ENCODE measurements at regions not wholly inside any gene's neighbourhood (a gene's known extent, or its start where the extent isn't known, plus 50 kb on each side); places are given as distances from the start of the nearest gene placed in this dataset.
"Not testable (repeated sequence)": the region's sequence is repeated elsewhere in the genome, so short reads cannot be mapped to it uniquely, and the experiment has no call there.

DNA sequence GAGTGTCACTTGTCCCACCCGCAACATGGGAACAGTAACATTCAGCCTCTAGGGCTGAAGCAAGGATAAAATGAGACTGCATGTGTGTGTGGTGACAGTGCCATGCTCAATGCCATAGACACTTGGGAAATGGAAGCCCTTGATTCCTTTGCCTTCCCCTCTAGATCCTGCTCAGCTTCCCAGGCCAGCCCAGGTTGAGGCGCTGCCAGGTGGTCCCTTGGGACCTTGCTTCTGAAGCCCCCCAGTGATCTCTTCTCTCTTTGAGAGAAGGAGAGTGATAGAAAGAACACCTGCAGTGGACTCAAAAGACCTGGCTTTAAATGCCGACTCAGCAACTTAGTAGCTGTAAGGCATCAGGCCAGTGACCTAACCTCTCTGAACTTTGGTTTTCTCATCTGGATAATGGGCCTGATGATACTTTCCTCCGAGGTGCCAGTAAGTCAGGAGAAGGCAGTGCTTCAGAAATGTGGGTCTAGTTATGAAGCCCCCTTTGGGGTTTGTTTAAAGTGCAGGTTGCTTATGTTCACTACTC, 144.5 kb downstream of the RPLP1 start:
- DNase-seq (ENCODE audit: extremely low read depth in 1 of 2, low read depth in 1 of 2), result no peak

DNA sequence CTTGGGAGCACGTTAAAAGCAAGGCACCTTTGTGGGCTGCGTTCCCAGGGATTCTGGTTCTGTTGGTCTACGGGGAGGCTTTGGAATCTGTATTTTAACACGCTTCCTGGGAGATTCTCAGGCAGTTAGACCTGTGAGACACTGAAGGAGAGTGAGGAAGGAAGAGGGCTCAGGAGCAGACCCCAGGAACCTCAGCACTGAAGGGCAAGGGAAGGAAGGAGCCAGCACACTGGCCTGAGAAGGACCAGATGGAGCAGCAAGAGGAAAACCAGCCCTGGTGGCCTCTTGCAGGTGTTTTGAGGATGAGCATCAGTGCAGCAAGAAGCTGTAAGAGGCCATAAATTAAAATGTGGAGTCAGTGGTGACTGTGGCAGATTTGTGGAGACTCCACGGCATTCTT, 146.7 kb downstream of the RPLP1 start:
- no peak for DNase-seq (ENCODE audit: extremely low read depth in 1 of 2, low read depth in 1 of 2)

DNA sequence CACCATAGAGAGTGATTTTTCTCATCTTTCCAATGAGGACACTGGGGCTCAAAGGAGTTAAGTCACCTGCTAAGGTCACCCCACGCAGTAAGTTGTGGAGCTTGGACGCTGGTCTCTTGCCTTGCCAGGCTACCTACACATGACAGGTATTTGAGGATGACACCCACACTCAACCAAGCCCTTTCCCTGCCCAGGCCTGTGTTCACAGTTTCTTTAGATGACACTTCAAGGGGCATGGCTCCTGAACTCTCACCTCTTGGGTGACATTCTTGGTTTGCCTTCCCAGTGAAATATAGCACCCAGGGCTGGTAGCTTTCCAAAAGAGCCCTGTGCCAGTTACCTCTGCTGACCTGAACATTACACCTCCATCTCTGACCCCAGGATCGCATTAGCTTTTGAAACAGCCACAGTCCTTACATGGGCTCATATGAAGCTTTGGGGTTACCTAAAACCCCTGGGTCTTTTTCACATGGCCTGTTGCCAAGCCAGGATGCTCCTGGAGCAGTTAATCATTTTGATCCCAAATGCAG, 148.0 kb downstream of the RPLP1 start:
- no peak for DNase-seq (ENCODE audit: extremely low read depth in 1 of 2, low read depth in 1 of 2)

DNA sequence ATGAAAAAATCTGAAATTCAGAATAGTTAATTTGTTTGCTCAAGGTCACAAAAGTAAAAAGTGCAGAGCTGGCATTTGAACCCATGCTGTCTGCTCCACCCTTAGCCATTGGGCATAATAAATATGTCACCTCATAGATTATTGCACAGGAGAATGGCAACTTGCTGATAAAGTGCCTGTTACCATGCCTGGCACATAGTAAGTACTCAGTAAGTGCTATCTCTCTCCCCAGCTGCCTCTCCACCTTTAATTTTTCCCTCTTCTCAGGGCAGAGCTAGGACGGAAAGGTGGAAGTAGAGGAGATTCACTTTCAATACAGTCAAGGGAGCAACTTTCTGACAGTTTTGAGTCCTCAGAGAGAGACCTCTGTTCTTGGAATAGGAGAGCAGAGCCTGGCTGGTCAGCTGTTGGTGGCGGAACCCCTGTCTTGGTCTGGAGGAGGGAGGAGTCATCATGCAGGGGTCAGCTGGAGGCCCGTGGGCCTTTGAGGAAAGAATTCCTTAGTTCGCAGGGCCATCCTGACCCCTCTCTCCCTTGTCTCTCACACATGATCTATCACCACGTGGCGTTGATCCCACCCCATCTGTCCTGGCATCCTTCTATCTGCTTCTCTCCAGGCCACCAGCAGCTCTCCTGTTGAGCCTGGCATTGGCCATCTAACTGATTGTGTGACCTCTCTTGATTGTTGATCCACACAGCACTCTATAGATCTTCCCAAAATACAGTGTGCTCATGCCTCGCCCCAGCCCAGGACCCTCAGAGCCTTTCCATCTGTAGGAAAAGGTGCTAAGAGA, 149.3 kb downstream of the RPLP1 start:
- DNase-seq (ENCODE audit: extremely low read depth in 1 of 2, low read depth in 1 of 2), result no peak

DNA sequence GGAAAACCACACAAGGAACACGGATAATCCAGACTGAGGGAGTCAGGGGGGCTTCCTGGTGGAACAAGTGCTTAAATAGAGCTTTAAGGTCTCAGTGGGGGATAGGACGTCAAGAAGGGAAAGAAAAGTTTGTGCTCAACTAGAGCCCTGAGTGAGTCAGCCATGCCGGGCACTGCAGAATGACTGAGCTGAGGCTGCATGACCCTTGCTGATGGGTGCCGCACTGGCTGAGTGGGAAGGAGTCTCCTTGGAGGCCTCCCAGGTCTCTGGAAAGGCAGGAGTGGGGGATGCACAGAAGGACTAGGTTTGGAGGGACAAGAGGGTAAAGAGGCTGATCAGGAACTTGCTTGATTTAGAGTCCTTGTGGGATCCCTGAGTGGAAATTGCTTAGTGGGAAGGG, 150.3 kb downstream of the RPLP1 start:
- DNase-seq (ENCODE audit: extremely low read depth in 1 of 2, low read depth in 1 of 2), result no peak

DNA sequence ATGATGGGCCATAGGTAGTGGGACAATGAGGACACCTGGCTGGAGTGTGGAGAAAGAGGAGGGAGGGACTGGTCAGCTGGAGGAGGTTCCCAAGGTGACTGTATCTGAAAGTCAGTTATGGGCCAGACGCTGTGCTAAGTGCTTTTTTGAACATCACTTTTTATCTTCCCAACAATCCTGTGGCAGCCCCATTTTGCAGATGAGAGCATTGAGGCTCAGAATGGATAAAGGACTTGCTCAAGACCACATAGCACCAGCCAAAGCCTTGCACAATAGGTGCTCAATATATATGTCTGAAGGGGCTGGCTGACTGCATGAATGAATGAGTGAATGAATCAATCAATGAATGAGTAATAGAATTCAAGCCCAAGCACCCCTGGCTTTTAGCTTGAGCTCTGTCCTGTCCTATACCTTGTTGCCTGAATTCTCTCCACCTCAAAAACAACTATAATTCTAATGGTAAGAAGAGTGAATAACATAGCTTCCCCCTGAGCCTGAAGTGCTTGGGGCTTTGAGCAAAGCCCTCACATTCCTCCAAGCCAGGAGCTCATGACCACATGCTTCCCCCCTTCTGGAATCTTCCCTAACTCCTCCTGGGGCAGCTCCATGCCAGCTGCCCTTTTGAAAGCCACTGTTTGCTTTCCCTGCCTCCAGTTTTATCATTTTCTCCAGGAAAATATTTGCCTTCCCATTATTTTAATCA, 150.9 kb downstream of the RPLP1 start:
- DNase-seq (ENCODE audit: extremely low read depth in 1 of 2, low read depth in 1 of 2), result no peak

DNA sequence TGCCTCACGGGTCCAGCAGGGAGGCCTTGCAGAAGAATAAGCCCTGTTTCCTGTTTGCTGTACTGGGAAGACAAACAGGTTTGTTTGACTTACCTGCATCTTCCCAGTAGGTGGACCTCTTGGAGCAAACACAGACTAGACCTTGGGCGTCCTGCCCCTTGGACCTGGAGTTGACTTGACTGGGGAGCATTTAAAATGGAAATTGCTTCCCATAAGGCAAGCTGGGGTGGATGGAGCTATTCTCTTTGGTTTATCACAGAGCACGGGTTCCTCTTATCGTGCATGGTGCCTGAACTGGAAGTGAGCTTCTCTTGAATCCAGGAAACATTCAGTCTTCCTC, 151.4 kb downstream of the RPLP1 start:
- DNase-seq (ENCODE audit: extremely low read depth in 1 of 2, low read depth in 1 of 2), result no peak

DNA sequence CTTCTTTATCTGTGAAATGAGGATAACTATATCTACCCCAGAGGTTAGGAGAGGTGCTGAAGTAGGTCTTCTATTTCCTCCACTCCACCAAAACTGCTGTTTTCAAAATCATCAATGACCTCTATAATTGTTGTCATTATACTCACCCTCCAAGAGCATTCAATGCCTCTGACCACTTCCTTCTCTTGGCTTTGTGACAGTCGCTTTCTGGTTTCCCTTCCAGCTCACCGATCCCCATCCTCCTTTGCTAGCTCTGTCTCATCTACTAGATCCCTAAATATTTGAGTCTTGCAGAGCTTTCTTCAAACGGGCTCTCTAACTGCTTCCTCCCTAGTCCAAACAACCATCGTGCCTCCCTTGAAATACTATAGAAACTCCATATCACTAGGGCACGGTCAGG, 153.5 kb downstream of the RPLP1 start:
- no peak for DNase-seq (ENCODE audit: extremely low read depth in 1 of 2, low read depth in 1 of 2)

DNA sequence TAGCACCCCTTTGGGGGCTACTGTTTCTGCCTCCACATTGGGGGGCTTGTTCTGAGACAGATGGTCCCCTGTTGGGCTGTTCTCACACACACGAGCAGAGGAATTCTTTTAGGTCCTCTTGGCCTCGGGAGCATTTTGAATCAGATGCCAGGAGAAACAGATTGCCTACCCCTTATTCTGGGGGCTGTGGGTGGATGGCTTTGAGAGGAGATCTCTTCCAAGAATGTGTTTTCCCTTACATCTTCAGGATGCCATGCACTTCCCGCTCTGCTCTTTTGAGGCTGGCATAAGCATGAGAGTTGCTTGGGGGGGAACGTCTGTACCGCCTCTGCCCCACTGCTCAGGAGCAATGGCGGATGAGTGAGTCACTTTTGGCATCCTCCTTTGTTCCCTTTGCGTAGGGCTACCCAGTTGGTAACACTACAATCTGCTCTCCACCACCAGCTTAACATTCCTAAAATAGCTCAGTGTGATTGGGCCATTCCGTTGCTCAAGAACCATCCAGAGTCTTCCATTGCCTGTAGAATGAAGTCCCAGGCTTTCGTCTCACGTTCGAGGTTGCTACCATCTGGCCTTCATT, 154.4 kb downstream of the RPLP1 start:
- DNase-seq (ENCODE audit: extremely low read depth in 1 of 2, low read depth in 1 of 2), result no peak

DNA sequence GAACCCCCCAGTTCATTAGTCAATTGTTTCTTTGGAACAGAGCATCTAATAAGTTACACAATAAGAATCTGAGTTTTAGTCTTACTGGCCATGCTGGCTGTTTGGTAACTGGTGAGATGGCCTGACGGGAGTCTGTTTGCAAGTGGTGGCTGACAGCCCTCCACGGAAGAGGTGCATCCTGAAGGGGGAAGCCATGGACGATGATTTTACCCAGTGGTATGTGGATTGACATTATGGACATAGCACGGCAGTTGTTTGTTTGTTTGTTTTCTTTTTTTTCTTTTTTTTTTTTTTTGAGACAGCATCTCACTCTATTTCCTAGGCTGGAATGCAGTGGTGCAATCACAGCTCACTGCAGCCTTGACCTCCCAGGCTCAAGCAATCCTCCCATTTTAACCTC, 156.0 kb downstream of the RPLP1 start:
- no peak for DNase-seq (ENCODE audit: extremely low read depth in 1 of 2, low read depth in 1 of 2)

DNA sequence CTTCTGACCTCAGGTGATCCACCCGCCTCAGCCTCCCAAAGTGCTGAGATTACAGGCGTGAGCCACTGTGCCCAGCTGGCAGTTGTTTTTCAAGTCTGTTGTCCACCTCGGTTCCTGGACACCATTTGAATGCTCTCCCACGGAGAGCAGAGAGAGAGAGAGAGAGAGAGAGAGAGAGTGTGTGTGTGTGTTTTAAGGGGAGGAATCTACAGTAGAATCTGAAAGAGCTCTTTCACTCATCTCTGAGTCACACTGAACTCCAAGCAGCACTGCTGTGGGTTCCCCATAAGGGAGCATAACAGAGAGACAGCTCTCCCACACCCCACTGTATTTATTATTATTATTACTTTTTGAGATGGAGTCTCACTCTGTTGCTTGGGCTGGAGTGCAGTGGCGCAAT, 156.6 kb downstream of the RPLP1 start:
- DNase-seq (ENCODE audit: extremely low read depth in 1 of 2, low read depth in 1 of 2), result no peak

DNA sequence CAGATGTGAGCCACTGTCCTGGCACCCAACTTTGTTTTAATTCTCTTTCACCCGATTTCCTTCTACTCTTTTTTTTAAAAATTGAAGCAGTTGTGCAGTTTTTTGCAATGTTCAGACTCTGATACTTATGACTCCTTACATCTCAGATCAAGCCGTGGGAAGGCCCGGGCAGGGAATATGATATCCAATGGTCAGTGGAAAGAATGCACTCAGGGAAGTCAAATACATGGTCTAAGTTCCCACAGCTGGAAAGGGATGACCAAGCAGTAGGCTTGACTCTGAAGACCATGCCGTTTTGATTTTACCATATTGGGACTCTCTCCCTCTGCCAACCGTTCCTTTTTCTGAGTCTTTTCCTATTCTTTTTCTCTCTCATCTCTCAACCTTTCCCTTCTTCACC, 157.2 kb downstream of the RPLP1 start:
- DNase-seq (ENCODE audit: extremely low read depth in 1 of 2, low read depth in 1 of 2), result no peak

DNA sequence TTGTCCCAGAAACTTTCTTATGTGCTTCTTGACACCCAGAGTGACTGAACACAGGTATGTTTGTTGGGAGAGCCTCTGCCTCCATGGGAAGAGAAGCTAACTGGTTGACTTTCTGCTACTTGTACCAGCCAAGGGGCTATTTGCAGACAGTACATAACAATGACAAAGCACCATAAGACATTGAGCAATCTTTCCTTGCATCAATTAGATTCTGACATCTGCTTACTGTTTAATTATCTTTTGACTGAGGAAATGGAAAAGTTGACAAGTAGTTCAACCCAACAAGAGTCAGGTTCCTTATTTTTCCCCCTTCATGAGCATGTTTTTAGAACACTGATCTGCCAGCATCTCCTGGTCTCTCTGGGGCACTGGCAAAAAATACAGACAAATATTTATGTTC, 157.7 kb downstream of the RPLP1 start:
- DNase-seq (ENCODE audit: extremely low read depth in 1 of 2, low read depth in 1 of 2), result no peak

DNA sequence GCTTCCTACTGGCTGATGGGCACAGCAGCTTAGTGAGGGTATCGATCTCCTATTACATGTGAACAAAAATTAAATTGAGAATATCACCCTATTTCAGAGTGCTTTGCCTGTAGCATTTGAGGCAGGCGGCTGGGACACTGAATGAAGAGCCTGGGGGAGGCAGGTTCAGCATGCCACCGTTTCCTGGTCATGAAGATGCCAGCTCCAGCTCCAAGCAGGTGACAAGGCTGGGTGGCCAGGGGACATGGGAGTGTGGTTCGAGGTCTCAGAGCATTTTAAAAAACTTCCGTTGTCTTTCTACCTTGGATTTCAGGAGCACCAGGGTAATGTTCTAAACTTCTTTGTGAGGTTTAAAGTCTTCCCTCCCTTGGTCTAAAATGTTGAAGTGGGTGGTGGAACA, 158.2 kb downstream of the RPLP1 start:
- no peak for DNase-seq (ENCODE audit: extremely low read depth in 1 of 2, low read depth in 1 of 2)

DNA sequence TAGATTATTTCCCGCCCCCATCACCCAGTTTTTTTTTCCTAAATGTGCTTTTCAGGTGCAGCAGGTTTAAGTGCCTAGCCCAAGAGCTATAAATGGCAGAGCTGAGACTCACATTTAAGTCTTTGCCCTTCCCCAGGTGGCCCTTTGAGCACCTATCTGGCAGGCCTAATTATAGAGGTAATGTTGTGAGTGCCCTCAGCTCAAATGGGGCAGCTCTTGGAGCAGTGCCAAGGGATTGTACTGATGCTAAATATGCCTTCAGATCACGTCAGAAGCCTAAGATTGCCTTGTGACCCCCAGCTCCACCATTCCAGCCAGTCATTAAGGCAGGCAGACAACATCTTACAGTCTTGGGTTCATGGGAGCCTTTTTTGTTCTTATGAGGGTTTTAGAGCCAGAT, 159.5 kb downstream of the RPLP1 start:
- DNase-seq (ENCODE audit: extremely low read depth in 1 of 2, low read depth in 1 of 2), result no peak

DNA sequence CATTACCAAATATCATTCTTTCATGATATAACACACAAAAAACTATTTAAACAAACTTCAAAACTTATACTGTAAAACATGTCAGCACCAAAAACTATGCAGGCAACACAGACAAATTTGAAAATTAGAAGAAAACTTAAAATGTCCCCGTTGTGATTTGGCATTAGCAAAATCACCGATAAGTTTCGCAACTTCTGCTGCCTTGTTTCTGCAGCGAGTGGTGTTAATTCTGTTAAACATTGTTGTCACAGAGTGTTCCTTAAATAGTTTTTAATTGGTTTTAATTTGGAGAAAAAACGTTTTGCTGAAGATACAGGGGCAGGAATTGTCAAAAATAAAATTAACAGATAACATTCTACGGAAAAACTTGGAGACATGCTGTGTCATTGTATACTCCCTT, 160.6 kb downstream of the RPLP1 start:
- no peak for DNase-seq (ENCODE audit: extremely low read depth in 1 of 2, low read depth in 1 of 2)

DNA sequence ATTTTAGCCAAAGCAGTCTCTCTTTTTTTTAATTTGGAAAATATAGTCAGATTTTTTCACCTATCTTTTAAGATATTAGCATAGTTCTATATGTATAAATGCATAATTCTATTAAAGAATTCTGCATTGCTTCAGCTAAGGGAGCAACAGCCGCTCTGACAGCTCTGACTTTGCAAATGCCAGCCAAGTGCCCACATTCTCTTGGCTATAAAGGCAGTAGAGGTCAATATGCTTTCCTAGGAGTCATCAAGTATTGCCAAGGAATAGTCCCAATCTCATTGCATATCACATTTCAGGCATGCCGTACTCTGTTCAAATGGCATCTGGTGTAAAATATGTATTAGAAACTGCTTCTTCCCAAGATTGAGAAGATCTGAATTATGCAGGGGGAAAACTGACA, 161.4 kb downstream of the RPLP1 start:
- DNase-seq (ENCODE audit: extremely low read depth in 1 of 2, low read depth in 1 of 2), result no peak

DNA sequence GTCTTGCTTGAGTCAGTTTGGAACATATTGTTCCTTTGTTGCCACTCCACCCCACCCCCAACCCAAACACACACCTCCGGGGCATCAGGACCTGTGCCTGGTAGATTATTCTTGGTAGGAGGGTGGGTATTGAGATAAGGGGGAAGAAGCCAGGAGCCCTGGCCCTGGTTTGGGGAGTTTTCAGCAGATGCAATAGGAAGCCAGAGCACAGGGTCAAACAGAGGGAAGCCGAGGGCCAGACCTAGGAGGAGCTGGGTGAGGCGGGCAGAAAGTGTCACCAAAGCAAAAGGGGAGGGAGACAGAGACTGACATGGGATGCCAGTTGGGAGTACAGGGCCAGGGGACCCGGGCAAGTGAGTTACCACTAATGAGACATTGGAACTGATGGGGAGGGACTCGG, 163.1 kb downstream of the RPLP1 start:
- DNase-seq (ENCODE audit: extremely low read depth in 1 of 2, low read depth in 1 of 2), result no peak

DNA sequence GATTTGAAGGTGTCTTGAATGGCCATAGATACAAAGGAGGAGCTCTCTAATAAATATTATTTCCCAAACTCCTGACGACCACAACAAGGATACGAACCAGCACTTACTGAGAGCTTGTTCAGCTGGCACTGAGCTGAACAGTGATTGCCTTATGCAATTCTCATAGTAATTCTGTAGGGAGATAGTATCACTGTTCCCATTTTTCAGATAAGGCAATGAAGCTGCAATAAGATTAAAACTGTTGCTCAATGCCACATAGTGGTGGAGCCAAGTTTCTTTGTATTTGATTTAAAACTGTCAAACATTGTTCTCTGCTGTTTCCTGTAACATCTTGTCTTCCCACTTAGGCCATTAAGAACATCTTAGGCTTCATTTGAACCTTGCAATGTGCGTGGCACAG, 163.9 kb downstream of the RPLP1 start:
- DNase-seq (ENCODE audit: extremely low read depth in 1 of 2, low read depth in 1 of 2), result no peak

DNA sequence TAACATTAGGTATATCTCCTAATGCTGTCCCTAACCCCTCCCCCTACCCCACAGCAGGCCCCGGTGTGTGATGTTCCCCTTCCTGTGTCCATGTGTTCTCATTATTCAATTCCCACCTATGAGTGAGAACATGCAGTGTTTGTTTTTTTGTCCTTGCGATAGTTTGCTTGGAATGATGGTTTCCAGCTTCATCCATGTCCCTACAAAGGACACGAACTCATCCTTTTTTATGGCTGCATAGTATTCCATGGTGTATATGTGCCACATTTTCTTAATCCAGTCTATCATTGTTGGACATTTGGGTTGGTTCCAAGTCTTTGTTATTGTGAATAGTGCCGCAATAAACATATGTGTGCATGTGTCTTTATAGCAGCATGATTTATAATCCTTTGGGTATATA, 164.5 kb downstream of the RPLP1 start:
- DNase-seq (ENCODE audit: extremely low read depth in 1 of 2, low read depth in 1 of 2), result not testable (repeated sequence)

DNA sequence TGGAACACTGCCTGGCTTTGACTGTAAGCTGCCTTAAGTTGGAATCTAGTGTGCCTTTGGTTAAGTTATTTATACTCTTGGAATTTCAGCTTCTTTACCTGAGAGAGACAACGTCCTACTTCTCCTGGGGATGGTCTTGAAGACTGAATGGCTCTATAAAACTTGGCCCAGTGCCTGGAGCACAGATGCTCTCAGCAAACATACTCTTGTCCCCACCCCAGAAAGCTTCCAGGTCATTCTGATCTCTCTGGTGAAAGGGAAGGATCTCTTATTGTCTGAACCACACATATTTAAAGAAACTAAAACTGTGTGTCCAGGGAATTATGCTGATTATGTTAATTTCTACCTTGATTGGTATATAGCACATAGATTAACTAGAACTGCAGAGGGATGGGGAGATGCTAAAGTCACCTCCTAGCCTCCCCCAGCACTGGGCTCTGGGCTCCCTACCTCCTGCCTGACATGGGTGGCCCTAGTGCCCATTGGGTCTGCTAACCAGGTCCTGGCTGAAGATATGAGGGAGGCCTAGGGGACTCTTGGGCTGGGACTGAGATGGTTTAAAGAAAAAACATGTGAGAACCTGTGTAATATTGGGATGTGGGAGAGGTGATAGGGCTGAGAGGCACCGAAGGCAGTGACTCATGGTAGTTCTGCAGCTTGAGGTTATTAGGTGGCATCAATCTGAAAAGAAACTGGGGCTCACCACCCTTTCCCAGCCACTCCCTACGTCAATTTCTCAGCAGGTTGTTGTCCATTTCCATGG, 171.0 kb downstream of the RPLP1 start:
- no peak for DNase-seq (ENCODE audit: extremely low read depth in 1 of 2, low read depth in 1 of 2)

Measured in stimulated activated CD8-positive, alpha-beta memory T cell treated with anti-CD3 and anti-CD28 coated beads, Interleukin-7, amount 100 ng/mL, for 48 hours (primary cell).